ENCODE measurements at regions not wholly inside any gene's neighbourhood (a gene's known extent, or its start where the extent isn't known, plus 50 kb on each side); places are given as distances from the start of the nearest gene placed in this dataset.

DNA sequence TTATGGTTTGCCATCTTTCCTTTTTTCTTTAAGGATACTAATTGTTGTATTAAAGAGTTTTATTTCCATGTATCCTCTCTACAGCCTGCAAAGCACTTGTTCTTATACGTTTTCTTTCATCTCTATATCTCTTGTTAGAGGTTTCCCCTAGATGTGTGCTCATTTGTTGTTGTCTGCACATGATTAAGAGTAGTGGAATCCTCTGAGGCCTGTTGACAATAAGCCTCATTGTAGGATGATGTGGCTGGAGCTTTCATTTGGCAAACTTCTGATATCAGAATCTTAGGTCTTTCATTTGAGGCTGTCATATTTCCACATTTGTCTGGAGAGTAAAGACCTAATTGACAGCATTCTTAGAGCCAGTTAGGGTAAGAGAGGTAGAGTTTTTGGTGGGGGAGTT lies 506.0 kb downstream of the DIPK2A start:
- TF ChIP-seq JUND (IDR thresholded peaks at IDR 0.05) (no peak), MAX (IDR thresholded peaks at IDR 0.05) (no peak), CTCF (IDR thresholded peaks at IDR 0.05; ENCODE audit: low read depth, low read length, missing input control) (no peak), SP1 (IDR thresholded peaks at IDR 0.05) (no peak), TAF1 (conservative IDR thresholded peaks at IDR 0.05) (no peak), ATF3 (IDR thresholded peaks at IDR 0.05) (no peak)
